GM12873 (cell line): ENCODE measurements at regions not wholly inside any gene's neighbourhood (a gene's known extent, or its start where the extent isn't known, plus 50 kb on each side); places are given as distances from the start of the nearest gene placed in this dataset.

Experiments
- CTCF ChIP-seq: IDR thresholded peaks from 2 replicates; pipeline ENCODE4 v1.5.1; 2012; ENCODE audit warnings: low read depth, mild to moderate bottlenecking, moderate library complexity, low read length, control low read depth; ENCODE audit not compliant: insufficient read depth; ENCODE audit errors: missing control alignments

GRCh38 chr15:52963865-52964264 lies 173.7 kb upstream of the ONECUT1 start:
- no peak for TF ChIP-seq CTCF

- TF ChIP-seq CTCF: no peak
Measured at GRCh38 chr15:52960283-52960682, 170.1 kb upstream of the ONECUT1 start.

GRCh38 chr15:52943746-52944145 lies 153.6 kb upstream of the ONECUT1 start:
- TF ChIP-seq CTCF: no peak

- TF ChIP-seq CTCF: no peak
Measured at GRCh38 chr15:52936489-52936888, 146.4 kb upstream of the ONECUT1 start.

- no peak for TF ChIP-seq CTCF
Measured at GRCh38 chr15:52925130-52925529, 135.0 kb upstream of the ONECUT1 start.

- TF ChIP-seq CTCF: no peak
Measured at GRCh38 chr15:52924630-52925029, 134.5 kb upstream of the ONECUT1 start.

- TF ChIP-seq CTCF: no peak
Measured at GRCh38 chr15:52923626-52924025, 133.5 kb upstream of the ONECUT1 start.
